NT2/D1 (cell line): ENCODE measurements at regions not wholly inside any gene's neighbourhood (a gene's known extent, or its start where the extent isn't known, plus 50 kb on each side); places are given as distances from the start of the nearest gene placed in this dataset.

ENCODE experiments used
- SUZ12 ChIP-seq: IDR thresholded peaks from 2 replicates; pipeline ENCODE4 v1.6.1; 2011; ENCODE audit not compliant: insufficient read length, insufficient read depth; ENCODE audit errors: extremely low read depth
- YY1 ChIP-seq: IDR thresholded peaks from 2 replicates; pipeline ENCODE4 v1.6.1; 2011; ENCODE audit not compliant: insufficient read length, insufficient read depth

- TF ChIP-seq YY1: no peak
- no peak for TF ChIP-seq SUZ12
These were observed 146.3 kb downstream of the SNX18 start for GRCh38 chr5:54663866-54664265.
